AG04449 (cell line): ENCODE measurements at regions not wholly inside any gene's neighbourhood (a gene's known extent, or its start where the extent isn't known, plus 50 kb on each side); places are given as distances from the start of the nearest gene placed in this dataset.

Experiments used
- CTCF ChIA-PET: fragments of 350-600 bp; formaldehyde crosslinking; extraction: SDS; loops from one replicate; lab custom pipeline; 2021; ENCODE audit warnings: antibody characterized with exemption; lab: Yijun Ruan, JAX
- POLR2A ChIA-PET: fragments of 400-600, 350-600 bp; formaldehyde crosslinking; extraction: SDS; loops from one replicate; lab custom pipeline; 2020; ENCODE audit warnings: antibody characterized with exemption, inconsistent platforms; lab: Yijun Ruan, JAX
- DNase-seq: peaks from one replicate; pipeline ENCODE4 v3.0.0-alpha.2; 2010; ENCODE audit warnings: low read depth, low spot score
- H3K4me3 ChIP-seq: 2 replicates; pipeline ENCODE4 v1.5.1; 2011; ENCODE audit warnings: low read depth, mild to moderate bottlenecking, control low read depth, low read length
- CTCF ChIP-seq: IDR thresholded peaks from one replicate; pipeline ENCODE4 v1.5.1; 2011; ENCODE audit warnings: mild to moderate bottlenecking, moderate library complexity, low read length, control low read depth, inconsistent platforms; ENCODE audit not compliant: insufficient read depth; ENCODE audit errors: missing control alignments

- CTCF ChIA-PET = no interaction called here
- no peak for DNase-seq
- TF ChIP-seq CTCF = no peak
These were observed 466.1 kb downstream of the EDEM1 start for GRCh38 chr3:5653426-5654143.

GRCh38 chr3:5657106-5657505 is 469.6 kb downstream of the EDEM1 start:
- H3K4me3 ChIP-seq = no peak overlapping the region
- CTCF ChIA-PET = no interaction called here
- no peak for TF ChIP-seq CTCF
- POLR2A ChIA-PET = no interaction called here
- DNase-seq = no peak

More at GRCh38 chr3:5653426-5654143, 466.1 kb downstream of the EDEM1 start:
- POLR2A ChIA-PET = no interaction called here
- no peak overlapping the region for H3K4me3 ChIP-seq

- TF ChIP-seq CTCF = no peak
These were observed 476.1 kb downstream of the EDEM1 start for GRCh38 chr3:5663601-5664000.

GRCh38 chr3:5666455-5666854 is 478.9 kb downstream of the EDEM1 start:
- no peak for DNase-seq
- H3K4me3 ChIP-seq = no peak overlapping the region
- TF ChIP-seq CTCF = no peak
- POLR2A ChIA-PET = no interaction called here
- CTCF ChIA-PET = no interaction called here

More at GRCh38 chr3:5663601-5664000, 476.1 kb downstream of the EDEM1 start:
- CTCF ChIA-PET = no interaction called here
- no peak for DNase-seq
- no peak overlapping the region for H3K4me3 ChIP-seq
- POLR2A ChIA-PET = no interaction called here

GRCh38 chr3:5673521-5673920 is 486.0 kb downstream of the EDEM1 start:
- DNase-seq = no peak
- POLR2A ChIA-PET = no interaction called here
- no peak for TF ChIP-seq CTCF
- CTCF ChIA-PET = no interaction called here
- H3K4me3 ChIP-seq = no peak overlapping the region

- POLR2A ChIA-PET = no interaction called here
- DNase-seq = no peak
- TF ChIP-seq CTCF = no peak
- CTCF ChIA-PET = no interaction called here
- no peak overlapping the region for H3K4me3 ChIP-seq
These were observed 487.8 kb downstream of the EDEM1 start for GRCh38 chr3:5675319-5675718.
